SIG-M5 (cell line): ENCODE measurements at regions not wholly inside any gene's neighbourhood (a gene's known extent, or its start where the extent isn't known, plus 50 kb on each side); places are given as distances from the start of the nearest gene placed in this dataset.
"Not testable (repeated sequence)": the region's sequence is repeated elsewhere in the genome, so short reads cannot be mapped to it uniquely, and the experiment has no call there.

Experiments
- DNase-seq: peaks from one replicate; lab custom pipeline; 2025; lab: John Stamatoyannopoulos, UW

DNA sequence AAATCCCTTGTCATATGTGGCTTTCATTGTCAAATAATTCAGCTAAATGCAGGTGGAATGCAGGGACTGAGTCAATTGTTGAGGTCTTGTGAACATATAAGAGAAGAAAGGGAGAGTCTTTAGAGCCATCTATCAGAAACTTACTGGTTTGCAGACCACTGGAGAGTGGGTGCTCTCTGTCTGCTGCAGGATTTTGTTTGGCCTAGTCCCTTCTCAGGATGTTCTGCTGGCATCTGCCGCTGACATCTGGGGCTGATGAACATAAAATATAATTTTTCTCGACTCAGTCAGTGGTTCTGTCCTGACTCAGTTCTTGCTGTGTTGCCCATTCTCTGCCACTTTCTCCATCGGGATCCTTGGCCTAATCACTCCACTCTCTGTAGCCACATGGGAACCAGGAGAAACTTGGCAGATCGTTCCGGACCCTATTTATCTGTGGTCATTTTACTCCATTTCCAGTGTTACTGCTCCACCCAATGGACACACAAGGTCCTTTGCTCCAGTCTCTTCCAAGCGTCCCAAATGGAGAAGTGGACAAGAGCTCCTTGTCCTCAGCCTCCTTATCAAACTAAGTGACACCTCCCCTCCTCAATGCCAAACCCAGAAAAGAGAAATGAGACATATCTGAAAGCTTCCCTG is 436.2 kb downstream of the FAT4 start:
- DNase-seq: no peak

DNA sequence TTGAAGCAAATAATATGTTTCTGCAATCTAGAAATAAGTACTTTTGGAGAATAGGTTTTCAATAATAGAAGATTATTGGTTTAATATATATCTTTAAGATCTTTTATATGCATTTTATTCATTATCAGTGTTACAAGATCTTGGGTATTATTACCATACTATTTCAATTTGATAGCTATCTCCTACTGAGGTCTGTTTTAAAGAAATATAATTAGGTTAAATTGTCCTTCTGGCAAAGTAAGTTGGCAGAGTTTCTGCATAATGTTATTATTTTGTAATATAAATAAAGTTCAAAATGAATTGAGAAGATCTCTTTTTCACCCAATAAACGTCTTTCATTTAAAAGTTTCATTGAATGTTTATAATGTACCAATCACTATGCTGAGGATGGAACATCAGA is 443.7 kb downstream of the FAT4 start:
- DNase-seq: no peak

DNA sequence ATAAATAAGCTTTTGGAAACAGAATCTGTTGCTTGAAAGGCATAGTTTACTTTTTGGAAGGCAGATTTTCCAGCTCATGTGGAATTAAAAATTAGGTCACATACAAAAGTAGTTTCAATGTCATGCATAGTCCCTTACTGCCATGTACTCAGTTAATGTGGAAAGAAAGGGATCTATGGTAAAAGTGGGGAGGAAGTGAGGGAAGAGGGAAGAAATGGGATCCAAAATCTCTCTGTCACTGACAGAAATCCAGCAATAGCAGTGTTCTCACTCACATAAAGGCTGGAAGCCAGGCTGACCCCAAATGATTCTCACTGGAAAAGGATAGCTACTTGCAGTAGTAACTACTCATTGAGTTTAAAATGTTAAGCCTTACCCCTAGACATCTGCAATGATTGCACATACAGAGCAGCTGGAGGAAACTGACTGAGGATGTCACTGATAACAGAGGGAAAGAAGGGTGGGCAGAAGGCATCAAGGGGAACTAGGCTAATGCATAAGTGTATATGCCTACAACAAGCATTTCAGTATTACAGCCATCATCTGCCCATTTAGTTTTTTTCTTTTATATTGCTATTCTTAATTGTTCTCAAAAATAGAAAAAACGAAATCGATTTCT is 445.6 kb downstream of the FAT4 start:
- DNase-seq: no peak

DNA sequence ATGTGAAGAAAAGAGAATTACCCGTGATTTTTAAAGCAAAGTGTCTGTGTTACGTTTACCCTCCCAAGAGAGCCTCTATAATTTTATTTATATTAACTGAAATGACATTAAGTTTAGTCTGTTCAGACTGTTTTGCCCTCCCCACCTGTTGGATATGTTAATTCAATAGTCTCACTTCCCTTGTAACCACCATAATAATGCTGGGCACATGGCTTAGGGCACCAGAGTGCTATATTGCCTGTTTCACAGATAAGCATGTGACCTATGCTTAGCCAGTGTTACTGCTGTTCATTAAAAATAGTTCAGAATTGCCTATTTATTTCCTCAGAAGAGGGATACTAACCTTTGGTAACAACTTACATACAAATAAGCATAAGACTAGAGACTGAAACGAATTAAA is 446.2 kb downstream of the FAT4 start:
- DNase-seq: no peak

DNA sequence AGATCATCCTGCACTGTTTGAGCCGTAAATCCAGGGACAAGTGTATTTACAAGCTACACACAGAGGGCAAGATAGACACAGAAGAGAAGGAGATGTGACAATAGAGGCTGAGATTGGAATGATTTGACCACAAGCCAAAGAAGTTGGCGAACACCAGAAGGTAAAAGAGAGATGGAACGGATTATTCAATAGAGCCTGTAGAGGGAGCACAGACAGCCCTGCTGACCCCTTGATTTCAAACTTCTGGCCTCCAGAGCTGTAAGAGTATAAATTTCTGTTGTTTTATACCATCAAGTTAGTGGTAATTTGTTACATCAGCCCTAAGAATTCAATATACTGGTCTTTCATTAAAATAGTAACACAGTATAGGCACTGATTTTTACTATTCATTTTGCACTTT is 447.8 kb downstream of the FAT4 start:
- no peak for DNase-seq

DNA sequence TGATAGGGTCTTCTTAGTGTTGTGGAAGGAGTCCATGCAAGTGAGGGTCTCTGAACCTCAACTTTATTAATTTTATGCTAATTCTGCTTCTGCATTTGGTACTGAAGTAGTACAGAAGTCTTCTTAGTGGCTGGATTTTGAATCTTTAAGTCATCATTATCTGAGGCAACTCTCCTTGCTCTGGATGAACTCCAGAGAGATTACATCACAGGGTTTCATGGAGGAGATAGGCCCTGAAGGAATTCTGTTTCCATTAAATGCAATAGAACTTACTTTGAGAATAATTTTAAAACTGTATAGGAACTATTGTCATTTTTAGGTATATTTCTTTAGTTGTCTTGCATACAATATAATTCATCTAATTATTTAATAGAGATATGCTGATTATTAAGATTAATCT is 451.2 kb downstream of the FAT4 start:
- no peak for DNase-seq

DNA sequence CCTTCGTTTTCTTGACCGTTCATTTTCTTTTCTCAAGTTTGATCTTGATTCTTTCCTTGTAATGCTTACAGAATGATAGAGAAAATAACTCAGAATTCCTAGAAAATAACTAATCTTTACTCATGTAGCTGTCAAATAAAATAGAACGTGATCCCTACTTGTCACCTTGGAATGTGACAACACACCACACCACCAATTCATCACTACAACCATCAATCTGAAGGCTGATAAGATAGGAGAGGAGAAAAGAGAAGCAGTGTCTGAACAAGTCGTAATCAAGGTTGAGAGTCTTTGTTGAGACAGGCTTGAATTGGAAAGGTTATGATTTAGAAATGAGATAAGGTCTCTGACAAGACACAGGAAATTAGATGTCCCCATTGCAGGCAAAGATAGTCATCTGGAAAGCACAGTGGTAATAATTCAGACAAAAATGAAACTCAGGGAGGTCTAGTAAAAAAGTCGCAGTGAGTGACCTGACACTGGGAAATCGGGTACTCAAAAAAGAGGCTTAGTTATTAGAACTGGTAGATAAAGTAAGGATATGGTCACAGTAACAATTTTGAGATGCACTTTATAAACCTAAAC is 456.2 kb downstream of the FAT4 start:
- no peak for DNase-seq

DNA sequence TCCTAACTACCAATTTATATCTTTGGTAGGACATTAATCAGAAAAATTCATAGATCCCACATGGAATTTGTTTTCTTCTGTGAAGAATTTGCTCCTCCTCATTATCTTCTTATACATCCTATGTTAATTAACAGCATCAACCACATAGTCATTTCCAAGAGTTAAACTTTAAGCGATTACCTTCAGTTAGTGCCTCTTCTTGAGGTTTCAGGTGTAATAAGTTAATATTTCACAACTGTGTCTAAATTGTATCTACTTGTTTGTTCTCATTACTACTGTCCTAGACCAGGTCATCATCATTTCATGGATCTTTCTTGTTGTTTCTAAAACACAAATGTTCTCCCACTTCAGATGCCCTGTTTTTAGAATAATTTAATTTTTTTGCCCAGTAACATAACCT is 457.9 kb downstream of the FAT4 start:
- DNase-seq: no peak

DNA sequence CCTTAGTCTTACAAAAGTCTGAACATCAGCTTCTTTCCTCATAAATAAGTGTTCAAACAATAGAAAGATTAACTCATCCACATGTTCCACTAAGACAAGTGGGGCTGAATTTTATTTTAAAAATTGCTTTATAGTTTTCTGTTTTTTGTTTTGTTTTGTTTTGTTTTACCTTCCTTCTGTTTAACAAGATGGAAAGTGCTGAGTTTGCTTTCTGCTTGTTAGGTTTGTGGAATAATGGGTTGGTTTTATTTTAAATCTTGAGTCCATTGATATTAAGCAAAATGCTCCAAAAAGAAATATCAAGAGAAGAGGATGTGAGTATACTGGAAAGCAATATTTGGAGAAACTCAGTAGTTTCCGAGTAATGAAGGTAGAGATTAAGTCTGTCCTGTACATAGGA is 458.7 kb downstream of the FAT4 start:
- no peak for DNase-seq

DNA sequence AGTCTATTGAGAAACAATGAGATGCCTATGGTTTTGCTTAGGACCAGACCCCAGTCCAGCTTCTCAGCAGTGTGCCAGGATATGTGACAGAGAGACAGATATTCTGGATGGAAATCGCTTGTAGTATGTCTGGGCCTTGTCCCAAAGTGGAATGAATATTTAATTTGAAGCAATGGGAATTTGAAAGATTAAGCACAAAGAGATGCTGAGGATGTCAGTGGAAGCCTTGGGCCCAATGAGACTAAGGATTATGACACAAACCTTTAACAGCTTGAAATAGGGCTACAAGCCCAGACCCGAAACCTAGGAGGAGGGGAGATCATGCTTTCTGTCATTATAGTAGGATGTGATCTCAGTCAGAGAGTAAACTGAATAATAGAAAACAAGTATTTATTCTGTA is 459.2 kb downstream of the FAT4 start:
- no peak for DNase-seq

DNA sequence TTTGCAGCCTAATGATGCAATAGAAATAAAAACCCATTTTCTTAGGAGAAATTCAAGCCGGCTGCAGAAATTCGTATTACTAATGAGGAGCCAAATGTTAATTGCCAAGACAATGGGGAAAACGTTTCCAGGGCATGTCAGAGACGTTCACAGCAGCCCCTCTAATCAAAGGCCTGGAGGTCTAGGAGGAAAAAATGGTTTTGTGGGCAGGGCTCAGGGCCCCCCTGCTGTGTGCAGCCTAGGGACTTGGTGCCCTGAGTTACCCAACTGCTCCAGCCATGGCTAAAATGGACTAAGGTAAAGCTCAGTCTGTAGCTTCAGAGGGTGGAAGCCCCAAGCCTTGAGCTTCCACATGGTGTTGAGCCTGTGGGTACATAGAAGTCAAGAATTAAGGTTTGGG is 461.4 kb downstream of the FAT4 start:
- no peak for DNase-seq

DNA sequence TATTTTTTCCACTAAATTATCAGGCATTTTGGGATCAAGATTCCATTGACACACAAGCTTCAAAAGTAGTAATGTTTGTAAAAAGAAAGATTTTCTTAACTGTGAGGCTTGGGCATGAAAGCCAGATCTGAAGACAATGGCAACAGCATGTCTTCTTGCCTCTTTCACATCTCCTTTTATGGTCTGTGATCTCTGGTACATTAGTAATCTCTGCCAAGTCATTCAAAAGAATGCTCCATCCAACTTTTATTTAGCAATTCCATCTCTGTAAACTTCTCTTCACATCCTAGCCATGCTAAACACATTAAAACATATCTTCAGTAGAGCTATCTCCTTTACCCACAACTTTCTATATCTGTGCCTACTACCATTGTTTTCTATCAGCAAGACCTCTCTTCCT is 465.4 kb downstream of the FAT4 start:
- no peak for DNase-seq

DNA sequence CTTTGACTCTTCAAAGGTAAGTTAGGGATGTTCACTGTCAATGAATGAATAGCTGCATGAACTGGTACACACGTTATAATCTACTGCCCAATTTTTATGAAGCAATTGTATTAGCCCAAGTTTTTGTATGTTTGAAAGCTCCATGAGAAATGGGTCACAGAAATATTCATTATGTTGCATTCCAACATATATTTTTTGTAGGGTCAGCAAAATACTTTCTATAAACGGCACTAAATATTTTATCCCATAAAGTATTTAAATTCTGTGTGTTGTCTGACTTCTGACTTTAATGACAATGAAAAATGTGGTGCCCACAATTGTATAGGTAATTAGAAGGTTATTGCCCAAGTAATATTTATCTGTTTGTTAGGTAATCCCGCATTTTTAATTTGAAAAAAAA is 466.0 kb downstream of the FAT4 start:
- no peak for DNase-seq

DNA sequence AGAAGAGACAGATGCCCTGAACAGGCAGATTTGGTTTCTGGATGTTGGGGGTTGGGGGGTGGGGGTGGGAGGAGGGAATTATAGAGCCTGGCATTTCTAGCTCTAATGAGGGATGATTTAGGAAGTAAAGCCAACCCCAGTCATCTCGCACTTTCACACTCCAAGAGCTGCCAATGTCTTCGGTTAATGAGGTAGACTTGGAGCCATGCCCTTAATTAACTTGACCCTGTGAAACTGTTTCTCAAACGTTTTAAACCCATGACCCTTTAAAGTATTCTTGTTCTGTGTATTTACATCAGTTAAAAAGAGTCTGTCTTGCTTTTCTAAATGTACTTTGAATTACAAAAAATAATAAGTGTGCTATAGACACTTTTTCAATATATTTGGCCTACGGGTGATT is 466.9 kb downstream of the FAT4 start:
- DNase-seq: no peak

DNA sequence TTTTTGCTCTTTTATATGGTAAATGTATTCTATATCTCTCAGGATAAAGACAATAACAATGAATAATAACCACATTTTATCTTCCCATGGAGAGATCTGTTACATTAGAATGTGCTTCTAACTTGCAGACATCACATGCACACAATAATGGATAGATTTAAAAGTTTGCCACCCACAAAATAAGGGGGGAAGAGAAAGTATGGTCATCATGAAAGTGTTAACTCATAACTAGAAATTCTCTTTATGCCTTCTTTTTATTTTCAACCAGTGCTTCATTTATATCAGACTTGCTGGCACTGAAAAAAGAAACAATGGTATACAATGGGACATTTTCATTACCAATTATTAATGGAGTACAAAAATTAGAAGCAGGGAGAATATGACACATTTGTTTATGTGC is 470.0 kb downstream of the FAT4 start:
- DNase-seq: no peak

DNA sequence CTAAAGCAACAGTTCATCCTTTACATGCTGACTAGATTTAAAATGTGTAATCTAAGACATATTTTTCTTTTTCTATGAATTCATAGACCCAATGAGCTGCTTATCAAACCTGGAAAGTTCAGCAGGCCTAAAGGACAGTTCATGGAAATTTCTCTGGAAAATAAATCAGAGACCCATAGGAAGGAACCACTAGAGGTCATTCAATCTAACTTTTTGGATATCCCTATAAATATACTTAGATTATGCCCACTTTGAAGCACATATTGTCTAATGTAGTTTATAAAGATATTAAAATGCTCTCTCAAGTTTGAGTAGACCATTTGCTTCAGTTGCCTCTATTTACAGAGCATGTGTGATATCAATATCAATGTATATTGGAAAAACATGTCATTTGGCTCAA is 473.0 kb downstream of the FAT4 start:
- no peak for DNase-seq

DNA sequence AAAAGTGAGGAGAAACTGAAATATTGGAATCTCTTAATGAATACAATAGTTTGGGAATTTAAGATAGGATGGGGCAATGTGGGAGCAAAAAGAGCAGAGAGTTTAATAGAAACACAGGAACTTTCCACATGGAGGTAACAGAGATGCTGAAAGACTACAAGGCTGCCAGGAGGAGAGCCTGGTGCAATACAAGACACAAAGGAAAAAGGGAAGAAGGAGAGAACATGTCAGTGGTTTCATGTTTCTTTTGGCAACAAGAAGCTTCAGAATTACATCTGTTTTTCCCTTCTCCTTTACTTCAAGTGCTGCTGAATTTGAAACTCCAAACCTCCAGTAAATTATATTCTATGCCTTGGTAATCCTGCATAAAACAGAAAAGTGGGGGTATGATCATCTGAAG is 474.3 kb downstream of the FAT4 start:
- DNase-seq: no peak

DNA sequence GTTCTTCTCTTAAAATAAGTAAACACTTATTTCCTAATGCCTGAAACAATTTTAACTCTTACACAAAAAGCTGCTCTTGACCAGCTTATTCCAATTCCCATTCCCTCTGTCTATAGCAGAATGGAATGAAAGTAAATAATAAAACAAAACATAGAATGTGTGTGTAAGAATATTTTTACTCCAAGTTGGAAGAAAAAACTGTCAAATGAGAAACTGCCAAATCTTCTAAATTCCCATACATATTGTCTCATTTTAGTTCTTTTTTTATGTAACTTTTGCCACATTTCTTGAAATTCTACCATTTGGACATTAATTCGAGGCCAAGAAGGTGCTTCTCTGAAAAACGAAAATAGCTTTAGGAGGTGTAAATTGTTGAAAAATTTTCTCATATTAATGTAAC is 477.1 kb downstream of the FAT4 start:
- DNase-seq: no peak

DNA sequence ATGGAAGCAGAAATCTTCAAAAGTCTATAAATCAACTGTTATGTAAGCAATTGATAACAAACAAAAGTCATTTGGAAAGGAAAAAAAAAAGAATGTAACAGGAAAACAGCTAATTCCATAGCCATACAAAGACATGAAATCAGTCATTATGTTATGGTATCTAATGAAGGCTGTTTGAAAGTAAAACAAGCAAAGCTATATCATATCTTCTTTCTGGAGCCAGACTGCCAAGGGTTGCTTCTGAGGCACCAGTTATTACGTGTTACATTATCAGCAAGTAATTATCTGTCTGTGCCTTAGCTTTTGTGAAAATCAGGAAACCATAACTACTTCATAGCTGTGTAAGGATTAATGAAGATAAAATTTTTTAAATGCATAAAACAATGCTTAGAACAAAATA is 480.2 kb downstream of the FAT4 start:
- no peak for DNase-seq

DNA sequence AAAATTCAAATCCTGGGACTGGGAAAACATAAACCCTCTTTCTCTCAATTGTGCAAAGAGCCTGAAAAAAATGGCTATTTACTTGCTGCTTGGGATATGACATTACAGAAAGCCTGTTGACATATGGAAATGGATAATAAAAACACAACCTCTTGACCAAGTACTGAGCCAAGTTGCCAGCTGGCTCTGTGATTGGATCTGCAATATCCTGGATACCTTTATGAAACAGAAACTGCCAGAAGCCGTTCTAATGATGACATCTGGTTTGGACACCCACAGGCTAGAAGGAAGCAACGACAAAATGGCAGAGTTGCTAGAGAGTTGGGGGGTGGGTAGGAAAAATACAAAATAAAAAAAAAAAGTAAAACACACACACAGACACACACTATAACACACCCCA is 481.4 kb downstream of the FAT4 start:
- no peak for DNase-seq

DNA sequence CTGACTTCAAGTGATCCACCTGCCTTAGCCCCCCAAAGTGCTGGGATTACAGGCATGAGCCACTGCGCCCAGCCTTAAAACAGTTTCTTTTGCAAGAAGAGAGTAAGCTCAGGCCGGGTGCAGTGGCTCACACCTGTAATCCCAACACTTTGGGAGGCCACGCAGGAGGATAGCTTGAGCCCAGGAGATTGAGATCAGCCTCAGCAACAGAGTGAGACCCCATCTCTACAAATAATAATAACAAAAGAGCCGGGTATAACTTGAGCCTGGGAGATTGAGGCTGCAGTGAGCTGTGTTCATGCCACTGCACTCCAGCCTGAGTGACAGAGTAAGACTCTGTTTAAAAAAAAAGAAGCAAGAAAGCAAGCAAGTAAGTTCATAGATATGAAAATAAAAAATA is 482.9 kb downstream of the FAT4 start:
- DNase-seq: not testable (repeated sequence)

DNA sequence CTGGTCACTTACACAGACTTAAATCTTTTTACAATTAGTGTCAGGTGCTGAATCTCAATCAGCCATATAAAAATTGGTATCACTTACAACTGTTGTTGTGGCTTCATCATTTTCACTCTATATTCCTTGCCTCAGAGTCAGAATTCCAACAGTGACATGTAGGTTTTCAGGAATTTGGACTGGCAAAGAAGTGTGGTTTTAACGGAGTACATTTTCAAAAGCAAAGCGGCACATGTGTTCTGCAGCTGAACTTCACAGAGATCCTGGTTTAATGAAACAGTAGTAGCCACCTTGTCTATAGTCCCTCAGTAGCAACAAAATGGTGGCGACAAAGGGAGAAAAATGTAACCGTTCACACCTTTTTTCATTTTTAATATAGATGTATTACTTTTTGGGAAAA is 486.6 kb downstream of the FAT4 start:
- DNase-seq: no peak

DNA sequence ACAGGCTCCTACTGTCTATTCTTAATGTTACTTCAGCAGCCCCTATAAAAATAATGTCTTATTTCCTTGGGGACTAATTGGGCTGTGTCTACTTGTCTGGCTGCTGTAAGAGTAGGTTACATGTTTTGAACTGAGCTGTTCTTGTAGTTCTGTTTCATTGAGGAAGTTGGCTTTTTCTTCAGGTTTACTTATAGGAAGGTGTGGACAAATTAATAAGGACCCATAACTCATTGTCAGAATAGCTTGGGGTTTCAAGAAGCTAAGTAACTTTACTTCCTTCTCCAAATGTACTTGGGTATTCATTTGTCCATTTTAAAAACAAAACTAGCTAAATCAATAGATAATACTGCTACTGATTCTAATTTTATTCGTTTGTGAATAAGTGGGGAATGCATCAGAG is 487.2 kb downstream of the FAT4 start:
- no peak for DNase-seq

DNA sequence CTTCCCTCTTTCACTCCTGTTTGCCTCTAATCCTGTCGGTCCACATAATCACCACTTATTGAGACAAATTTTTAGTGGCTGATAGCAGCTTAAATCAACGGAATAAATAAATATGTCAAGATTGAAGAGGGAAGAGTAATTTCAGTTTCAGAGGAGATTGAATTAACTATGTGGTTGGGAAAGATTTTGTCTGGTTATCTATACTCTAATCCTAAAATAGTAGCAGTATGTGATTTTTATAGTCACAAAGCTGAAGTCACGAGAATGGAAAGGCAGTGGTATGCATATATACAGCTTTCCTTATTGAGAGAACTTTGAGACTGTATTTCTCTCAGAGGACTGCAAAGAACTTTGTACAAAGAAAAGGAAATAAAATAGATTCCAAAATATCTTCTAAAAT is 493.3 kb downstream of the FAT4 start:
- DNase-seq: no peak
